ENCODE measurements at regions not wholly inside any gene's neighbourhood (a gene's known extent, or its start where the extent isn't known, plus 50 kb on each side); places are given as distances from the start of the nearest gene placed in this dataset.

DNA sequence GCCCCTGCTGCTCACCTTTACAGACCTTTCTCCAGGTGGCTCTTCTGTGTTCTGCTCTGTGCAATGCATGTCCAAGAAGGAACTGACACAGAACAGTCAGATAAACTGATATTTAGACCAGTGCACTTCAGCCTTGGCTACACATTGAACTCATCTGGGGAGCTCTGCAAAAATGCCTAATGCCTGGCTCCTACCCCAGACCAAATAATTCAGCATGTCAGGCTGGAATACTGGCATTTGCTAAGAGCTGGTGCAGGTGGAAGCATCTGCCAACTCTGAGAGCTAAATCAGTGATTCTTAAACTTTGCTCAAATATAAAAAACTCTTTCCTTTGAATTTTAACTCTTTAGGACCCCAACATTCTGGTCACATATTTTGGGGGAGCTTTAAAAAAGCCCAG lies 118.2 kb upstream of the TSC22D1 start (continued):
- TF ChIP-seq, protein P1, sequence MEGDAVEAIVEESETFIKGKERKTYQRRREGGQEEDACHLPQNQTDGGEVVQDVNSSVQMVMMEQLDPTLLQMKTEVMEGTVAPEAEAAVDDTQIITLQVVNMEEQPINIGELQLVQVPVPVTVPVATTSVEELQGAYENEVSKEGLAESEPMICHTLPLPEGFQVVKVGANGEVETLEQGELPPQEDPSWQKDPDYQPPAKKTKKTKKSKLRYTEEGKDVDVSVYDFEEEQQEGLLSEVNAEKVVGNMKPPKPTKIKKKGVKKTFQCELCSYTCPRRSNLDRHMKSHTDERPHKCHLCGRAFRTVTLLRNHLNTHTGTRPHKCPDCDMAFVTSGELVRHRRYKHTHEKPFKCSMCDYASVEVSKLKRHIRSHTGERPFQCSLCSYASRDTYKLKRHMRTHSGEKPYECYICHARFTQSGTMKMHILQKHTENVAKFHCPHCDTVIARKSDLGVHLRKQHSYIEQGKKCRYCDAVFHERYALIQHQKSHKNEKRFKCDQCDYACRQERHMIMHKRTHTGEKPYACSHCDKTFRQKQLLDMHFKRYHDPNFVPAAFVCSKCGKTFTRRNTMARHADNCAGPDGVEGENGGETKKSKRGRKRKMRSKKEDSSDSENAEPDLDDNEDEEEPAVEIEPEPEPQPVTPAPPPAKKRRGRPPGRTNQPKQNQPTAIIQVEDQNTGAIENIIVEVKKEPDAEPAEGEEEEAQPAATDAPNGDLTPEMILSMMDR (IDR thresholded peaks at IDR 0.05; ENCODE audit: control extremely low read depth in 1 of 3, insufficient read depth in 1 of 3, low read depth in 1 of 3, low read length in 3 of 3), result no peak
